H1 (cell line): ENCODE measurements at regions not wholly inside any gene's neighbourhood (a gene's known extent, or its start where the extent isn't known, plus 50 kb on each side); places are given as distances from the start of the nearest gene placed in this dataset.

Experiments
- CTCF ChIA-PET: fragments of 300-600 bp; sonication (Branson Sonifier 250); formaldehyde crosslinking; loops from one replicate; lab custom pipeline; 2021; ENCODE audit not compliant: partially characterized antibody; lab: Charles Lee
- POLR2A ChIA-PET: fragments of 300-600 bp; sonication (Branson Sonifier 250); formaldehyde crosslinking; loops from one replicate; lab custom pipeline; 2021; ENCODE audit warnings: inconsistent platforms; ENCODE audit not compliant: partially characterized antibody; lab: Charles Lee
- DNase-seq, 2 experiments: peaks; one replicate each; pipeline versions ENCODE4 v3.0.0 to v3.0.0-alpha.2; 2010 to 2022; ENCODE audit warnings: low spot score in 2 of 2, low read depth in 1 of 2, mixed read lengths in 1 of 2
- FAIRE-seq: peaks from 2 replicates; lab custom pipeline; 2011; peaks lifted over from hg19 to GRCh38; lab: Jason Lieb, UNC
- H2AFZ ChIP-seq: 2 replicates; pipeline ENCODE4 v1.8.1; 2012; ENCODE audit warnings: low read length, inconsistent platforms
- H2AK5ac ChIP-seq: 2 replicates; pipeline ENCODE4 v1.6.1; 2013; ENCODE audit warnings: low read depth, low read length
- H2BK120ac ChIP-seq: replicated peaks from 2 replicates; pipeline ENCODE3; 2013; ENCODE audit warnings: low read depth, low read length, inconsistent platforms
- H2BK12ac ChIP-seq: 2 replicates; pipeline ENCODE4 v1.6.1; 2013; ENCODE audit warnings: low read depth, low read length
- H2BK15ac ChIP-seq: 2 replicates; pipeline ENCODE4 v1.6.1; 2013; ENCODE audit warnings: low read length
- H2BK20ac ChIP-seq: 2 replicates; pipeline ENCODE4 v1.6.1; 2013; ENCODE audit warnings: low read length
- H2BK5ac ChIP-seq: 2 replicates; pipeline ENCODE4 v1.6.1; 2013; ENCODE audit warnings: low read depth, low read length
- H3K14ac ChIP-seq: 2 replicates; pipeline ENCODE4 v1.6.1; 2013; ENCODE audit warnings: inconsistent platforms; ENCODE audit not compliant: insufficient read length
- H3K18ac ChIP-seq: 2 replicates; pipeline ENCODE4 v1.6.1; 2013; ENCODE audit warnings: low read length; ENCODE audit errors: extremely low read depth
- H3K23ac ChIP-seq: 2 replicates; pipeline ENCODE4 v1.6.1; 2013; ENCODE audit warnings: inconsistent platforms; ENCODE audit not compliant: insufficient read length
- H3K23me2 ChIP-seq: 2 replicates; pipeline ENCODE4 v1.6.1; 2013; ENCODE audit warnings: low read depth, low read length
- H3K27ac ChIP-seq: 2 replicates; pipeline ENCODE4 v1.6.1; 2011; ENCODE audit warnings: low read depth, low read length, inconsistent platforms
- H3K27me3 ChIP-seq, 4 experiments: replicated peaks in 1 of 4; 1 replicate in 1 of 4; 2 replicates in 3 of 4; pipeline versions ENCODE4 v1.6.1 to v1.8.1; 2011 to 2013; ENCODE audit warnings: low read length in 3 of 4, mild to moderate bottlenecking in 3 of 4, inconsistent platforms in 2 of 4, mixed read lengths in 2 of 4, moderate library complexity in 1 of 4; ENCODE audit not compliant: control insufficient read depth in 3 of 4, insufficient read depth in 3 of 4; ENCODE audit errors: extremely low read depth in 1 of 4
- H3K36me3 ChIP-seq, 4 experiments: 2 replicates each; pipeline versions ENCODE4 v1.6.1 to v1.8.1; 2011 to 2013; ENCODE audit warnings: mild to moderate bottlenecking in 4 of 4, low read length in 3 of 4, moderate library complexity in 2 of 4, control low read depth in 1 of 4, inconsistent platforms in 1 of 4; ENCODE audit not compliant: insufficient read depth in 4 of 4, control insufficient read depth in 2 of 4
- H3K4ac ChIP-seq: replicated peaks from 2 replicates; pipeline ENCODE3; 2013; ENCODE audit warnings: low read length, low read depth, mixed read lengths, inconsistent platforms; ENCODE audit not compliant: insufficient read length
- H3K4me1 ChIP-seq, 4 experiments: replicated peaks in 1 of 4; 1 replicate in 1 of 4; 2 replicates in 3 of 4; pipeline versions ENCODE4 v1.6.1 to v1.8.1; 2011 to 2013; ENCODE audit warnings: low read length in 3 of 4, inconsistent platforms in 2 of 4, mixed read lengths in 1 of 4; ENCODE audit not compliant: insufficient read depth in 4 of 4, control insufficient read depth in 3 of 4
- H3K4me2 ChIP-seq, 2 experiments: 2 replicates each; pipeline versions ENCODE4 v1.6.1 to v1.8.1; 2011 to 2013; ENCODE audit warnings: low read depth in 2 of 2, low read length in 2 of 2, control low read depth in 1 of 2, inconsistent platforms in 1 of 2, mild to moderate bottlenecking in 1 of 2; ENCODE audit not compliant: insufficient read depth in 1 of 2
- H3K4me3 ChIP-seq, 4 experiments: fragments of 200-600, 300-600 bp in 1 of 4; sonication (generic), shearing (Covaris generic), sonication (Bioruptor Twin) in 1 of 4; 2 replicates each; pipeline versions ENCODE4 v1.5.1 to v1.8.1; 2011 to 2016; ENCODE audit warnings: low read length in 4 of 4, low read depth in 3 of 4, control low read depth in 2 of 4, inconsistent platforms in 2 of 4, mild to moderate bottlenecking in 2 of 4, mixed read lengths in 1 of 4, moderate library complexity in 1 of 4; ENCODE audit not compliant: insufficient read depth in 2 of 4; ENCODE audit errors: extremely low read depth in 1 of 4
- H3K56ac ChIP-seq: replicated peaks from 2 replicates; pipeline ENCODE3; 2013; ENCODE audit warnings: low read depth, mild to moderate bottlenecking, mixed read lengths, low read length, inconsistent platforms; ENCODE audit not compliant: insufficient read length
- H3K79me1 ChIP-seq: 2 replicates; pipeline ENCODE4 v1.6.1; 2013; ENCODE audit warnings: low read depth, low read length, control low read depth
- H3K79me2 ChIP-seq, 2 experiments: 2 replicates each; pipeline versions ENCODE4 v1.6.1 to v1.8.1; 2012 to 2013; ENCODE audit warnings: low read length in 2 of 2, mild to moderate bottlenecking in 2 of 2, inconsistent platforms in 1 of 2; ENCODE audit not compliant: insufficient read depth in 2 of 2, control insufficient read depth in 1 of 2
- H3K9ac ChIP-seq, 4 experiments: replicated peaks in 1 of 4; 1 replicate in 1 of 4; 2 replicates in 3 of 4; pipeline versions ENCODE4 v1.6.1 to v1.8.1; 2011 to 2013; ENCODE audit warnings: low read depth in 3 of 4, low read length in 3 of 4, control low read depth in 2 of 4, mild to moderate bottlenecking in 2 of 4, moderate library complexity in 2 of 4, inconsistent platforms in 1 of 4; ENCODE audit errors: extremely low read depth in 1 of 4
- H3K9me3 ChIP-seq, 2 experiments: 2 replicates each; pipeline versions ENCODE4 v1.6.1 to v1.8.1; 2012 to 2013; ENCODE audit warnings: mild to moderate bottlenecking in 2 of 2, moderate library complexity in 2 of 2, control low read depth in 1 of 2, inconsistent platforms in 1 of 2, low read depth in 1 of 2, low read length in 1 of 2, mixed read lengths in 1 of 2; ENCODE audit not compliant: insufficient read depth in 2 of 2
- H4K20me1 ChIP-seq, 2 experiments: replicated peaks in 1 of 2; 2 replicates each; pipeline versions ENCODE3 to v1.8.1; 2011 to 2013; ENCODE audit warnings: inconsistent platforms in 2 of 2, low read length in 2 of 2, mild to moderate bottlenecking in 1 of 2; ENCODE audit not compliant: insufficient read depth in 2 of 2, control insufficient read depth in 1 of 2
- H4K5ac ChIP-seq: 2 replicates; pipeline ENCODE4 v1.6.1; 2013; ENCODE audit warnings: low read length, low read depth, mixed read lengths, inconsistent platforms; ENCODE audit not compliant: insufficient read length
- H4K8ac ChIP-seq: 2 replicates; pipeline ENCODE4 v1.8.0; 2013; ENCODE audit warnings: mild to moderate bottlenecking, moderate library complexity, low read length, inconsistent platforms; ENCODE audit not compliant: insufficient read depth; ENCODE audit errors: extremely low read depth
- H4K91ac ChIP-seq: replicated peaks from 2 replicates; pipeline ENCODE3; 2013; ENCODE audit warnings: low read length, mixed read lengths, inconsistent platforms; ENCODE audit not compliant: insufficient read length
- BACH1 ChIP-seq: IDR thresholded peaks from 2 replicates; pipeline ENCODE4 v1.6.1; 2012; ENCODE audit warnings: low read length, improper control_type of control experiment
- BCL11A ChIP-seq, 2 experiments: IDR thresholded peaks; one replicate each; pipeline ENCODE4 v1.6.1; 2011; ENCODE audit warnings: low read depth in 2 of 2, low read length in 2 of 2, mild to moderate bottlenecking in 2 of 2
- CHD2 ChIP-seq: IDR thresholded peaks from 2 replicates; pipeline ENCODE4 v1.6.1; 2012; ENCODE audit warnings: low read length, improper control_type of control experiment
- CREB1 ChIP-seq: IDR thresholded peaks from 2 replicates; pipeline ENCODE4 v1.6.1; 2012; ENCODE audit warnings: inconsistent platforms
- CTBP2 ChIP-seq: IDR thresholded peaks from 2 replicates; pipeline ENCODE4 v1.7.0; 2011; ENCODE audit warnings: borderline replicate concordance, mild to moderate bottlenecking, moderate library complexity, mixed read lengths, low read length; ENCODE audit not compliant: insufficient read depth, insufficient read length
- JUN ChIP-seq: IDR thresholded peaks from 2 replicates; pipeline ENCODE4 v1.6.1; 2011; ENCODE audit warnings: low read depth, mild to moderate bottlenecking, improper control_type of control experiment, low read length
- MAFK ChIP-seq: IDR thresholded peaks from 2 replicates; pipeline ENCODE4 v1.6.1; 2012; ENCODE audit warnings: low read depth, mild to moderate bottlenecking, improper control_type of control experiment, low read length
- NANOG ChIP-seq: IDR thresholded peaks from 2 replicates; pipeline ENCODE4 v1.6.1; 2011; ENCODE audit warnings: low read length, low read depth, mild to moderate bottlenecking, inconsistent platforms; ENCODE audit not compliant: insufficient read depth, poor library complexity, severe bottlenecking
- POU5F1 ChIP-seq: IDR thresholded peaks from 2 replicates; pipeline ENCODE4 v1.6.1; 2011; ENCODE audit warnings: low read depth, mild to moderate bottlenecking, low read length, moderate library complexity
- RAD21 ChIP-seq, 2 experiments: IDR thresholded peaks in 1 of 2; conservative IDR thresholded peaks in 1 of 2; 2 replicates each; pipeline ENCODE4 v1.6.1; 2011; ENCODE audit warnings: low read depth in 2 of 2, low read length in 2 of 2, improper control_type of control experiment in 1 of 2, inconsistent platforms in 1 of 2, mild to moderate bottlenecking in 1 of 2, moderate library complexity in 1 of 2
- RNF2 ChIP-seq: fragments of 200-900, 300-1000 bp; sonication (generic); IDR thresholded peaks from 2 replicates; pipeline ENCODE4 v1.7.1; 2016; ENCODE audit warnings: borderline replicate concordance, low read depth, mild to moderate bottlenecking, antibody characterized with exemption, low read length; ENCODE audit not compliant: poor library complexity, severe bottlenecking; ENCODE audit errors: missing control alignments
- SP1 ChIP-seq: IDR thresholded peaks from 2 replicates; pipeline ENCODE4 v1.6.1; 2011; ENCODE audit warnings: low read depth, low read length
- SP4 ChIP-seq: IDR thresholded peaks from 2 replicates; pipeline ENCODE4 v1.6.1; 2012; ENCODE audit warnings: low read length, inconsistent platforms
- TCF12 ChIP-seq: IDR thresholded peaks from 2 replicates; pipeline ENCODE4 v1.6.1; 2011; ENCODE audit warnings: low read depth, mild to moderate bottlenecking, low read length
- YY1 ChIP-seq: IDR thresholded peaks from 2 replicates; pipeline ENCODE4 v1.6.1; 2011; ENCODE audit warnings: low read depth, mild to moderate bottlenecking, low read length
- ZNF274 ChIP-seq: IDR thresholded peaks from 2 replicates; pipeline ENCODE4 v1.7.0; 2012; ENCODE audit warnings: low read length, borderline replicate concordance; ENCODE audit errors: extremely low read depth
- WGBS, 2 experiments: shearing (Covaris generic) in 1 of 2; methylation state at CpG; one replicate each; pipeline versions ENCODE4 v1.1.6 to v1.1.7; 2013 to 2015; ENCODE audit warnings: low lambda C conversion rate in 2 of 2, mixed read lengths in 2 of 2, inconsistent platforms in 1 of 2, low coverage in 1 of 2, missing lambda C conversion rate in 1 of 2; ENCODE audit not compliant: insufficient replicate concordance in 2 of 2, insufficient coverage in 1 of 2, insufficient read length in 1 of 2; ENCODE audit errors: extremely low coverage in 1 of 2, missing lambda C conversion rate in 1 of 2; 5-methylcytosine and 5-hydroxymethylcytosine counted together

DNA sequence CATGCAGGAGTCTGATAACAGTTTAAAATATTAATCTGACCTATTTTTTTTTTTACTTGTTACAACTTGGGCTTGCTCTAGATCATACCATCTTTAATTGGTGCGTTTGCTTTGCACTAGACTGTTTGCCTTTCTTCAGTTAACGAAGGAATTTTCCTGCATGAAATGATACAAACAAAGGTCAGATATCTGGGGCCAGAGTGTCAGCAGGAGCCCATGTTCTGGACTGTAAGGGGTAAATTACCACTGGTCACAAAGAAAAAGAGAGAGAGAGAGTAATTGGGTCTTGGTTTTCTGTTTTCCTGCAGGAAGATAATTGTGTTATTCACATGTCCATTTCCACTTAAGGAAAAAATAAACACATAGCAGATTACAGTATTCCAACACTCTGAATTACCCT is 399.4 kb upstream of the MARCKS start:
- no peaks in the 10 kb centered on the region for H3K9me3 ChIP-seq
- FAIRE-seq: no peak
- H3K4me1 ChIP-seq: no peaks in the 10 kb centered on the region
- no peak overlapping the region for H2AFZ ChIP-seq
- no peak overlapping the region for H2BK20ac ChIP-seq
- H3K4ac ChIP-seq: no peak overlapping the region
- no peak overlapping the region for H4K8ac ChIP-seq
- DNase-seq: no peak
- no peak overlapping the region for H3K27ac ChIP-seq
- H4K91ac ChIP-seq: no peak overlapping the region
- no peak overlapping the region for H3K14ac ChIP-seq
- H3K4me3 ChIP-seq: no peak overlapping the region
- no peak overlapping the region for H3K4me2 ChIP-seq
- H3K36me3 ChIP-seq: no peaks in the 10 kb centered on the region
- ChIA-PET POLR2A (no interaction called here), CTCF (interaction anchor here (1.0 to 1.4 kb wide), 2 partner anchors 32 to 112 kb away, joined by 3 read pairs; no protein-coding TSS in a partner anchor)
- no peaks in the 10 kb centered on the region for H4K20me1 ChIP-seq
- H2BK15ac ChIP-seq: no peak overlapping the region
- H3K9ac ChIP-seq: no peak overlapping the region
- H3K23ac ChIP-seq: no peak overlapping the region
- H2BK120ac ChIP-seq: no peak overlapping the region
- H2AK5ac ChIP-seq: no peak overlapping the region
- H4K5ac ChIP-seq: no peak overlapping the region
- no peaks in the 10 kb centered on the region for H3K27me3 ChIP-seq
- 96% methylated on average over 2 of the region's 2 CpGs; no CpG with 5 or more reads in 1 of the 2 experiments for WGBS, 2 experiments
- no peak overlapping the region for H3K56ac ChIP-seq
- H3K18ac ChIP-seq: no peak overlapping the region
- no peaks in the 10 kb centered on the region for H3K79me1 ChIP-seq
- H3K23me2 ChIP-seq: no peaks in the 10 kb centered on the region
- no peaks in the 10 kb centered on the region for H3K79me2 ChIP-seq
- no peak overlapping the region for H2BK5ac ChIP-seq
- H2BK12ac ChIP-seq: no peak overlapping the region
- no peak for TF ChIP-seq JUN
- no peak for TF ChIP-seq SP1
- no peak for TF ChIP-seq SP4
- TF ChIP-seq MAFK: no peak
- TF ChIP-seq BCL11A (IDR thresholded peaks at IDR 0.05; ENCODE audit: low read depth in 2 of 2, low read length in 2 of 2): no peak
- TF ChIP-seq CTBP2: no peak
- no peak for TF ChIP-seq NANOG
- no peak for TF ChIP-seq RAD21 (IDR thresholded peaks at IDR 0.05 in 1 of 2, conservative IDR thresholded peaks at IDR 0.05 in 1 of 2; ENCODE audit: low read depth in 2 of 2, low read length in 2 of 2)
- no peak for TF ChIP-seq ZNF274
- no peak for TF ChIP-seq RNF2
- no peak for TF ChIP-seq CREB1
- no peak for TF ChIP-seq CHD2
- TF ChIP-seq POU5F1: no peak
- TF ChIP-seq TCF12: no peak
- TF ChIP-seq YY1: no peak
- no peak for TF ChIP-seq BACH1
